GM12878 (cell line): ENCODE measurements at regions not wholly inside any gene's neighbourhood (a gene's known extent, or its start where the extent isn't known, plus 50 kb on each side); places are given as distances from the start of the nearest gene placed in this dataset.

ENCODE experiments used
- ATAC-seq: fragments of 200-7000 bp; cut with Tn5 transposase; 3 replicates; pipeline ENCODE4 v1.9.1; 2020; ENCODE audit warnings: mild to moderate bottlenecking, moderate library complexity
- BruUV-seq: library from RNA; stranded (reverse); fragments of 400-500 nt; replicated peaks from 2 replicates; lab custom pipeline; 2021; lab: Mats Ljungman, UMichigan
- CTCF ChIA-PET: fragments of 300-600 bp; sonication (Branson Sonifier 250); formaldehyde crosslinking; extraction: SDS; loops from one replicate; lab custom pipeline; 2021; ENCODE audit warnings: inconsistent platforms; lab: Yijun Ruan, JAX
- POLR2A ChIA-PET: fragments of 350-600 bp; formaldehyde crosslinking; extraction: SDS; loops from one replicate; lab custom pipeline; 2021; ENCODE audit warnings: inconsistent platforms; lab: Charles Lee
- RAD21 ChIA-PET: fragments of 300-600 bp; sonication (Branson Sonifier 250); formaldehyde crosslinking; loops from one replicate; lab custom pipeline; 2023; ENCODE audit warnings: antibody characterized with exemption; ENCODE audit not compliant: unreplicated experiment; lab: Charles Lee
- SMC1A ChIA-PET: fragments of 300-600 bp; sonication (Branson Sonifier 250); formaldehyde crosslinking; loops from one replicate; lab custom pipeline; 2023; ENCODE audit not compliant: unreplicated experiment, uncharacterized antibody; lab: Charles Lee
- DNase-seq: peaks from one replicate; pipeline ENCODE4 v3.0.0-alpha.2; 2011; ENCODE audit warnings: low read depth, low spot score
- FAIRE-seq: peaks from 3 replicates; lab custom pipeline; 2011; peaks lifted over from hg19 to GRCh38; lab: Jason Lieb, UNC
- H2AFZ ChIP-seq: 2 replicates; pipeline ENCODE4 v1.6.0; 2011; ENCODE audit warnings: low read depth, low read length, control low read depth; ENCODE audit not compliant: control insufficient read depth
- H3K27ac ChIP-seq: 2 replicates; pipeline ENCODE4 v1.5.1; 2011; ENCODE audit warnings: control low read depth; ENCODE audit not compliant: control insufficient read depth, insufficient read depth
- H3K27me3 ChIP-seq, 2 experiments: replicated peaks in 1 of 2; 2 replicates each; pipeline versions ENCODE4 v1.6.0 to v1.6.1; 2011; ENCODE audit warnings: low read length in 1 of 2; ENCODE audit not compliant: control insufficient read depth in 2 of 2, insufficient read depth in 2 of 2
- H3K36me3 ChIP-seq, 2 experiments: 2 replicates each; pipeline ENCODE4 v1.5.1; 2011; ENCODE audit warnings: low read length in 1 of 2; ENCODE audit not compliant: control insufficient read depth in 2 of 2, insufficient read depth in 2 of 2
- H3K4me1 ChIP-seq: 2 replicates; pipeline ENCODE4 v1.6.1; 2011; ENCODE audit warnings: mild to moderate bottlenecking, low read length, moderate library complexity, mixed read lengths; ENCODE audit not compliant: control insufficient read depth, insufficient read depth
- H3K4me2 ChIP-seq: 2 replicates; pipeline ENCODE4 v1.6.0; 2011; ENCODE audit warnings: control low read depth; ENCODE audit not compliant: control insufficient read depth, insufficient read depth
- H3K4me3 ChIP-seq: fragments of 200-600 bp; sonication (generic); 2 replicates; pipeline ENCODE4 v1.5.1; 2016
- H3K79me2 ChIP-seq: 2 replicates; pipeline ENCODE4 v1.6.0; 2011; ENCODE audit warnings: low read length; ENCODE audit not compliant: control insufficient read depth, insufficient read depth
- H3K9ac ChIP-seq: 2 replicates; pipeline ENCODE4 v1.8.0; 2011; ENCODE audit warnings: low read length, control low read depth, mixed read lengths; ENCODE audit not compliant: control insufficient read depth, insufficient read depth
- H3K9me3 ChIP-seq: replicated peaks from 3 replicates; pipeline ENCODE4 v1.5.1; 2011; ENCODE audit warnings: mild to moderate bottlenecking, low read length; ENCODE audit not compliant: control insufficient read depth, insufficient read depth
- H4K20me1 ChIP-seq: 2 replicates; pipeline ENCODE4 v1.6.0; 2011; ENCODE audit not compliant: control insufficient read depth, insufficient read depth
- BCL11A ChIP-seq: IDR thresholded peaks from 2 replicates; pipeline ENCODE4 v1.6.1; 2011; ENCODE audit warnings: low read depth, low read length
- CHD1 ChIP-seq: IDR thresholded peaks from 2 replicates; pipeline ENCODE4 v1.6.1; 2012; ENCODE audit warnings: low read depth, low read length, improper control_type of control experiment
- HCFC1 ChIP-seq: fragments of 150-350 bp; IDR thresholded peaks from 2 replicates; pipeline ENCODE4 v1.6.1; 2014; ENCODE audit warnings: low read length
- KLF5 ChIP-seq: fragments of 450-650 bp; IDR thresholded peaks from 2 replicates; pipeline ENCODE4 v1.6.1; 2014; ENCODE audit warnings: mild to moderate bottlenecking; ENCODE audit not compliant: partially characterized antibody
- NR2F1 ChIP-seq: fragments of 450-650 bp; conservative IDR thresholded peaks from 2 replicates; pipeline ENCODE4 v1.6.1; 2017; ENCODE audit warnings: mild to moderate bottlenecking
- RELA ChIP-seq: fragments of 450-650 bp; IDR thresholded peaks from 2 replicates; pipeline ENCODE4 v1.8.0; 2014; ENCODE audit warnings: borderline replicate concordance; ENCODE audit not compliant: partially characterized antibody
- RUNX3 ChIP-seq: IDR thresholded peaks from 2 replicates; pipeline ENCODE4 v1.6.1; 2012; ENCODE audit warnings: low read length, inconsistent platforms
- SREBF1 ChIP-seq: IDR thresholded peaks from 2 replicates; pipeline ENCODE4 v1.6.1; 2012; ENCODE audit warnings: mild to moderate bottlenecking, low read length
- WGBS: methylation state at CpG from one replicate; pipeline ENCODE4 v1.1.6; 2016; ENCODE audit warnings: low lambda C conversion rate; ENCODE audit not compliant: insufficient replicate concordance, insufficient coverage; ENCODE audit errors: missing lambda C conversion rate; 5-methylcytosine and 5-hydroxymethylcytosine counted together
- in situ Hi-C: fragments of 300-500 bp; cut with MboI; formaldehyde crosslinking; loops from 9 replicates; pipeline ENCODE4 v1.14.3; 2018; ENCODE audit warnings: mixed read lengths
- intact Hi-C: fragments of 100-400 bp; cut with micrococcal nuclease; formaldehyde crosslinking; loops from one replicate; pipeline ENCODE4 v1.14.2; 2022; ENCODE audit not compliant: unreplicated experiment
- TF ChIP-seq, protein P1 (sequence below): IDR thresholded peaks from 2 replicates; pipeline ENCODE4 v1.6.1; 2011; ENCODE audit warnings: low read depth, low read length, improper control_type of control experiment, borderline replicate concordance
- TF ChIP-seq, protein P2 (sequence below): fragments of 450-650 bp; IDR thresholded peaks from 2 replicates; pipeline ENCODE4 v1.6.1; 2017; ENCODE audit warnings: mild to moderate bottlenecking, low read depth, inconsistent platforms; ENCODE audit not compliant: poor library complexity, severe bottlenecking

DNA sequence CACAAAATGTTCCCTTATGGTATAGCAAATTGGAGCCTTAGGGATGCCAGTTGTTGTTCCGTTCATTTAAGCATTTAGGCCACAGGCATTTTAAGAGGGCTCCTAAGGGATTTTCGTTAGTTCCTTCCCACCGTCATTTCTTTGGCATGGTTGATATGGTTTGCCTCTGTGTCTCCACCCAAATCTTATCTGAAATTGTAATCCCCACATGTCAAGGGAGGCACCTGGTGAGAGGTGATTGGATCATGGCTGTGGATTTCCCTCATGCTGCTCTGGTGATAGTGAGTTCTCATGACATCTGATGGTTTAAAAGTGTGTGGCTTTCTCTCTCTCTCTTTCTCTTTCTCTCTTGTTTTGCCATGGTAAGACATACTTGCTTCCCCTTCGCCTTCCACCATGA, 104.1 kb downstream of the ASB9 start:
- Histone ChIP-seq H3K4me3 (no peak overlapping the region), H3K36me3 (no peaks in the 10 kb centered on the region), H2AFZ (no peak overlapping the region), H3K4me1 (no peaks in the 10 kb centered on the region), H3K79me2 (no peaks in the 10 kb centered on the region), H4K20me1 (no peaks in the 10 kb centered on the region), H3K27ac (no peak overlapping the region), H3K4me2 (no peak overlapping the region), H3K27me3 (no peaks in the 10 kb centered on the region), H3K9me3 (no peaks in the 10 kb centered on the region), H3K9ac (no peak overlapping the region)
- ChIA-PET SMC1A (no interaction called here), CTCF (no interaction called here), RAD21 (no interaction called here), POLR2A (no interaction called here)
- DNase-seq (no peak), ATAC-seq (no peak), FAIRE-seq (peak; percentile 78)
- no peak for TF ChIP-seq KLF5
- TF ChIP-seq BCL11A = no peak
- TF ChIP-seq HCFC1 = no peak
- in situ Hi-C loops = no loop called here
- BruUV-seq = no TSS peak
- WGBS = 55% methylated on average over 4 of the region's 4 CpGs
- intact Hi-C loops = no loop called here

DNA sequence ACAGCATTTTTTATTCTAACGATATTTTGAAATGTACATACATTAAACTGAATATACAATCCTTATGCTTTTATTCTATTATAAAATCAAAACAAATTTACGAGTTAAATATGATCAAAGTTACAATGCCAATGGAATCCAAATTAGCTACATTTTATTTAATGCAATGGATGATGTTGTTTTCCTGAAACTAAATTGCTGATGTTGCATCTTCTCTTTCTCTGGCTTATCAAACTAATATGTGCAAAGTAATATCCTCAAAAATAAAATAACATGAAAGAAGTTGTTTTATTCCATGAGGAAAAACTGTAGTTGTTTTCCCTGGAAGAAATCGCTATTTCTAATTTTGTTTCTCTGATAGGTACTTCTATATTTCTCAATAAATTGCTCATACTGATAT, 106.8 kb downstream of the ASB9 start:
- no peak for ATAC-seq
- Histone ChIP-seq H3K9me3 (no peaks in the 10 kb centered on the region), H3K4me2 (no peak overlapping the region), H4K20me1 (no peaks in the 10 kb centered on the region), H3K9ac (no peak overlapping the region)
- no peak for FAIRE-seq
- intact Hi-C loops = no loop called here
- whole genome bisulfite sequencing = 39% methylated on average over 3 of the region's 3 CpGs
- CTCF ChIA-PET = interaction anchor here (0.9 to 1.7 kb wide), 2 partner anchors 18 to 19 kb away, joined by 3 to 7 read pairs; no protein-coding TSS in a partner anchor
- BruUV-seq = no TSS peak
- in situ Hi-C loops = no loop called here
- no peak for TF ChIP-seq RELA
- TF ChIP-seq CHD1 = no peak
- TF ChIP-seq, protein P1, sequence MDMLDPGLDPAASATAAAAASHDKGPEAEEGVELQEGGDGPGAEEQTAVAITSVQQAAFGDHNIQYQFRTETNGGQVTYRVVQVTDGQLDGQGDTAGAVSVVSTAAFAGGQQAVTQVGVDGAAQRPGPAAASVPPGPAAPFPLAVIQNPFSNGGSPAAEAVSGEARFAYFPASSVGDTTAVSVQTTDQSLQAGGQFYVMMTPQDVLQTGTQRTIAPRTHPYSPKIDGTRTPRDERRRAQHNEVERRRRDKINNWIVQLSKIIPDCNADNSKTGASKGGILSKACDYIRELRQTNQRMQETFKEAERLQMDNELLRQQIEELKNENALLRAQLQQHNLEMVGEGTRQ = no peak
- TF ChIP-seq, protein P2, sequence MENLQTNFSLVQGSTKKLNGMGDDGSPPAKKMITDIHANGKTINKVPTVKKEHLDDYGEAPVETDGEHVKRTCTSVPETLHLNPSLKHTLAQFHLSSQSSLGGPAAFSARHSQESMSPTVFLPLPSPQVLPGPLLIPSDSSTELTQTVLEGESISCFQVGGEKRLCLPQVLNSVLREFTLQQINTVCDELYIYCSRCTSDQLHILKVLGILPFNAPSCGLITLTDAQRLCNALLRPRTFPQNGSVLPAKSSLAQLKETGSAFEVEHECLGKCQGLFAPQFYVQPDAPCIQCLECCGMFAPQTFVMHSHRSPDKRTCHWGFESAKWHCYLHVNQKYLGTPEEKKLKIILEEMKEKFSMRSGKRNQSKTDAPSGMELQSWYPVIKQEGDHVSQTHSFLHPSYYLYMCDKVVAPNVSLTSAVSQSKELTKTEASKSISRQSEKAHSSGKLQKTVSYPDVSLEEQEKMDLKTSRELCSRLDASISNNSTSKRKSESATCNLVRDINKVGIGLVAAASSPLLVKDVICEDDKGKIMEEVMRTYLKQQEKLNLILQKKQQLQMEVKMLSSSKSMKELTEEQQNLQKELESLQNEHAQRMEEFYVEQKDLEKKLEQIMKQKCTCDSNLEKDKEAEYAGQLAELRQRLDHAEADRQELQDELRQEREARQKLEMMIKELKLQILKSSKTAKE = no peak
- TF ChIP-seq SREBF1 = no peak
- no peak for TF ChIP-seq NR2F1
- TF ChIP-seq RUNX3 = no peak
- TF ChIP-seq, all 136 proteins: peak for 0
- ChIA-PET SMC1A (interaction anchor here (1.5 to 1.9 kb wide), 8 partner anchors 9 to 79 kb away, joined by 3 to 8 read pairs (median 6); no protein-coding TSS in a partner anchor), POLR2A (no interaction called here), RAD21 (interaction anchor here (1.0 to 2.8 kb wide), 5 partner anchors 20 to 80 kb away, joined by 3 to 19 read pairs (median 4); no protein-coding TSS in a partner anchor)
- no peak overlapping the region for H3K4me3 ChIP-seq
- H3K4me1 ChIP-seq = no peaks in the 10 kb centered on the region
- H3K36me3 ChIP-seq = no peaks in the 10 kb centered on the region
- no peak overlapping the region for H2AFZ ChIP-seq
- H3K27me3 ChIP-seq = no peaks in the 10 kb centered on the region
- no peaks in the 10 kb centered on the region for H3K79me2 ChIP-seq
- no peak overlapping the region for H3K27ac ChIP-seq
- DNase-seq = no peak
